ENCODE measurements at regions not wholly inside any gene's neighbourhood (a gene's known extent, or its start where the extent isn't known, plus 50 kb on each side); places are given as distances from the start of the nearest gene placed in this dataset.
"Not testable (repeated sequence)": the region's sequence is repeated elsewhere in the genome, so short reads cannot be mapped to it uniquely, and the experiment has no call there.

DNA sequence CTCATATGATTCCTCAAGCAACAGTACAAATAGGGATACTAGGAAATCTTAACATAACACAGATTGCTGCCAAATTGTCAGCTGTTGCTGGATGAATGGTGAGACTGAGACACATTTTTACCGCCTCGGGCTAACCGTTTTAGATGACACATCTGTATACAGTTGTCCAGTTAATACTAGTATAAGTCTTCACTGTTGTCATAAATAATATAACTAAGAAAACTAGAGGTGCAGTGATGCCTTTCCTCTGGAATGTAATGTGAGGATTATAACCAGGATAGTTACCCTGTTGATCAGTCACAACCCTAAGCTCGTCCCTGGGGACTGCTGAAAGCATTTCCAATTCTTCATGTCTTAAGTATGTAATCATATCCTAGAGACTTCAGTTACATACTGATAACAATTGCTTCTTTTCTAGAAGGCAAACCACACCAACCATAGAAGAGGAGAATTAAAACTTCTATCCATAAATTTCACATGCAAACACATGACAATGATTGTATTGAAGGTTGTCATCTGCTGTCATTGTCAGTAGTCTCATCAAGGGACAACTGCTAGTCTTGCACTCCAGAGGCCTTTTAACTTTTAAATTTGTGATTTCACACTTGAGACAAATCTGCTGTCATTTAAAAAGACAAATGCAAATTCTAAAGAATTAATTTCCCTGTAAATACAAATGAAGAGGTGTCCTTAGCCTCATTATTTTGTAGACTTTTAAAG, 100.4 kb upstream of the SEMA3D start:
- no peak for DNase-seq

DNA sequence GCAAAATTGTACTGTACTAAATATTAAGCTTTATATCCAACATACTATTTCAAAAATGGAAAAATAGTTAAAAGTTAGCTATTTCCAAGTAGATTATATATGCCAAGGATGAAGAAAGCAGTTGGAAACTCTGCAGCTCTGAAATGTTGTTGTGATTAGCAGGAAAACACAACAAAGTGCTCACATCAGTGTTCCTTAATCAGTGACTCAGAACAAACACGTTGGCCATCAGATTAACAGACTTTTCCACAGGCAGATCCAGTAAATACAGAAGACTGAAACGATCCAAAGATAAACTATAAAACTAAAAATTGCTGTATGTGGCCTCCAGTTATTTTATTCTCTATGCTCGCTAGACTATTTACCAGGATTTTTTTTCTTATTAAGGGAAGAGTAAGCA, 99.6 kb upstream of the SEMA3D start:
- DNase-seq: no peak

DNA sequence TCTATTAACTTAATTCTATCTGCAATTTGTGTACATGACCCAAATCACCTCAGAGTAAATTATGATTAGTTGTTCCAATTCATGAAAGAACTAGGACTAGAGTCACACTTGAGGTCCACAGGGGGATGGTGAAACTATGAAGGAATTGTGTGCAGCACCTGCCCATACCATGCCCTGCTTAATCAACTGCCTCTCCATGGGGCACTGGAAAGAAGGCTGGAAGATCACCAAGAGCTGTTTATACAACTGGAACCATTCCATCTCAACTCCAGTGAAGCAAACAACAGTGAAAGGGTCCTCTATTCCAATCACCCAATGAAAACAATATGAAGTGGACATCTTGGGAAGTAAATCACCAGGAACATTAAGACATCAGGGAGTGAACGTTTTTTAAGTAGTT, 98.7 kb upstream of the SEMA3D start:
- peak; percentile 70 for DNase-seq

DNA sequence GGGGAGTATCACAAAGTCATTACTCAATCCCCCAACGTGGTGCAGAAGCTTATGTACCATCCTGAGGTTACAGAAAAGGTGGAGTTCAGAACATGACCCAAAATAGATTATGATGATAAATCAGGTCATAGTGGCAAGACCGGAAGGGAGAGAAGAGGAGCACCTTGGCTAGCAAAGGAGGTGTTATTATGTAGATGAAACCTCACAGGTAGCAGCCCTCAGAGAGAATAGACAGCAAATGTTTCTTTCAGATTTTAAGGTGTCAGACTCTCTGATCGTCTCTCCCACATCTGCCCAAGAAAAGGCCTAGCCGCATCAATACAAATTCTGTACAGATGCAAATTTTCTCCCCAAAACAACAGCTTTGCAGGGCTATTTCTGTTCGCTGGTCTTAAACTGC, 88.3 kb upstream of the SEMA3D start:
- no peak for DNase-seq

DNA sequence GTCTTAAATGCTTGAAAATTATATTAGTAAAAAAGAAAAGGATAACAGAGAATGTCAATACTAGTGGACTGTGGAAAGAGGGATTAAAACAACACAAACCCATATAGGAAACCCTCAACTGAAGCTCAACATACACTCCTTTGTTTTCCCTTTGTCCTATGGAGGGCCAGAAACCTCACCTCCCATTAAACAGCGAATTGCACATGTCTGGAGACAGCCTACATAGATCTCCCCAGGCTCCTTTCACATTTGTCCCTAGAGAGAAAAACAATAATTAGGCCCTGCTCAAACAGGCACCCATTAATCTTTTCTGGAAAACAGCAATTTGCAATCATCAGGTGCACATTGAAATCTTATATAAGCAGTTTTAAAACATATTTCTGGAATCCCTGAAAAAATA, 87.6 kb upstream of the SEMA3D start:
- DNase-seq: peak; percentile 82

DNA sequence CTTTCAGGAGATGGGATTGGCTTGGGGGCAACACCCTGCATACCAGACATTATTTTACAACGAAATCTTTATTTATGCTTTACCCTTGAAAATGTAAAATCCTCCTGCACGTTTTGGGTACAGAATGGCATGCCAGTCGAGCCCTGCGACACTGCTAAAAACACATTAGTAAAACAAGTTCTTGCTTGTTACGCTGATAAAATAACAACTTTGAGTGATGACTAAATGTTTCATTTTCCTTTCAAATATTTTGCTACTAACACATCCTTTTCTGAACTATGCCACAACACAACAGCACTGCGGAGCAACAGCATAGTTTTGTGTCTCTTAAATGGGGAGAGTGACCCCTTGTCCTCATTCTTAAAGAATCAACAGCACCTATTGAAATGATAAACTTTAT, 76.0 kb upstream of the SEMA3D start:
- no peak for DNase-seq

DNA sequence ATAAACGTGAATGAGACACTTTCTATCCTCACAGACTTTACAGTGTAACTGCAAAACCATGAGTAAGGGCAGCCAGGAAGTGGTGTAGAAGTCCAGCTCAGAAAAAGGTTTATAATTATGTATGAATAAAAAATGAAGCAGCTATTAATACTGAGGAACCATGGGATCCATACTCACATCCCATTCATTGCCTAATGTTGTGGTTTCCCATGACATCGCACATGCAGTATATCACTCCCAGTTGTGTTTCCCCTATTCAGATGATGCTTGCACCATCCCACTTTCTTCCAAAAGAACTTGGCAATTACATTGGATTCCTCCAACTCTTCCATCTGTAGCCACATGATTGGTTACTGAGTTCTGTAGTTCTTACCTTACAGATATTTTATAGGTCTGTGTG, 74.5 kb upstream of the SEMA3D start:
- no peak for DNase-seq

DNA sequence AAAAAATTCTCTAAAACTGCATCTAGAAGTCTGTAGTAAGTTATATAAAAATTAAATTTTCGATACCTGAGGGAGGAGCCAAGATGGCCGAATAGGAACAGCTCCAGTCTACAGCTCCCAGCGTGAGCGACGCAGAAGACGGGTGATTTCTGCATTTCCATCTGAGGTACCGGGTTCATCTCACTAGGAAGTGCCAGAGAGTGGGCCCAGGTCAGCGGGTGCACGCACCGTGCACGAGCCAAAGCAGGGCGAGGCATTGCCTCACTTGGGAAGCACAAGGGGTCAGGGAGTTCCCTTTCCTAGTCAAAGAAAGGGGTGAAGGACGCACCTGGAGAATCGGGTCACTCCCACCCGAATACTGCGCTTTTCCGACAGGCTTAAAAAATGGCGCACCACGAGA, 62.9 kb upstream of the SEMA3D start:
- DNase-seq: not testable (repeated sequence)

DNA sequence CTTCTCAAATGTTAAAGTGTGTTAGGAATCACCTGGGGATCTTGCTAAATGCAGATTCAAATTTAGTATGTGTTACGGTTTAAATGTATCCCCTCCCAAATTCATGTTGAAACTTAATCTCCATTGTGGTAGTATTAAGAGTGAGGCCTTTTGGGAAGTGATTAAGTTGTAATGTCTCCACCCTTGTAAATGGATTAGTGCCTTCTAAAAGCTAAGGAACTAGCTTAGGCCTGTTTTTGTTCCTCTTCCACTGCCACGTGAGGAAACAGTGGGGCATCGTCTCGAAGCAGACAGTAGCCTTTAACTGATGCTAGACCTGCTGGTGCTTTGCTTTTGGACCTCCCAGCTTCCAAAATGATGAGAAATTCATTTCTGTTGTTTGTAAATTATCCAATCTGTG, 52.3 kb upstream of the SEMA3D start:
- no peak for DNase-seq

DNA sequence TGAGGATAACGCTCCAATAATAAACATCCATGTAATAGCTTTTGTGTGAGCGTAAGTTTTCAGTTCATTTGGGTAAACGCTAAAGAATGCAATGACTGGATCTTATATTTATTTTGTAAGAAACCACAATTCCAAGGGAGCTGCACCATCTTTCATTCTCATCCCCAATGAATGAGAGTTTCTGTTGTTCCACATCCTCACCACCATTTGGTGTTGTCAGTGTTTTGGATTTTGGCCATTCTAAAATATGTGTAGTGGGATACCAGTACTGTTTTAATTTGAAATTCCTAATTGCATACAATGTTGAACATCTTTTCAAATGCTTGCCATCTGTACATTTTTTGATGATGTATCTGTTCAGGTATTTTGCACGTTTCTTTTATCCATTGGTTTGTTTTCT, 50.9 kb upstream of the SEMA3D start:
- DNase-seq: no peak

Data from COR-L47 (cell line).